ENCODE measurements at regions not wholly inside any gene's neighbourhood (a gene's known extent, or its start where the extent isn't known, plus 50 kb on each side); places are given as distances from the start of the nearest gene placed in this dataset.

DNA sequence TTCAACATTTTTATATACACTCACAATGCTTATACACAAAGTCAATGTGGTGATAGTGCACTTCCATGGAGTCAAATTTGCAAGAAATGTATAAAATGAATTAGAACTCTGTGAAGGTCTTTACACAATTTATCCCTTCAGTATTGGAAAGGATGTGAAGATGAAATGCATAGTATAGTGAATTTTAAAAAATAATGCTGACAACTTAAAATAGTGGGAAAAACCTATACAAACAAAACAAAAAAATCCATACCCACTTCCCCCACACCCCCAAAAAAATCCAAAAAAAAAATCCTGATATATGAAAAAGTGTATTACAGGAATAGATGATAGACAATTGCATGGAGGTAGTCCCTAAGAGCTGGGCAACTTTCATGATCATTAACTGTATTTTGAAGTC is 165.3 kb downstream of the HLX start:
- TF ChIP-seq, protein P1, sequence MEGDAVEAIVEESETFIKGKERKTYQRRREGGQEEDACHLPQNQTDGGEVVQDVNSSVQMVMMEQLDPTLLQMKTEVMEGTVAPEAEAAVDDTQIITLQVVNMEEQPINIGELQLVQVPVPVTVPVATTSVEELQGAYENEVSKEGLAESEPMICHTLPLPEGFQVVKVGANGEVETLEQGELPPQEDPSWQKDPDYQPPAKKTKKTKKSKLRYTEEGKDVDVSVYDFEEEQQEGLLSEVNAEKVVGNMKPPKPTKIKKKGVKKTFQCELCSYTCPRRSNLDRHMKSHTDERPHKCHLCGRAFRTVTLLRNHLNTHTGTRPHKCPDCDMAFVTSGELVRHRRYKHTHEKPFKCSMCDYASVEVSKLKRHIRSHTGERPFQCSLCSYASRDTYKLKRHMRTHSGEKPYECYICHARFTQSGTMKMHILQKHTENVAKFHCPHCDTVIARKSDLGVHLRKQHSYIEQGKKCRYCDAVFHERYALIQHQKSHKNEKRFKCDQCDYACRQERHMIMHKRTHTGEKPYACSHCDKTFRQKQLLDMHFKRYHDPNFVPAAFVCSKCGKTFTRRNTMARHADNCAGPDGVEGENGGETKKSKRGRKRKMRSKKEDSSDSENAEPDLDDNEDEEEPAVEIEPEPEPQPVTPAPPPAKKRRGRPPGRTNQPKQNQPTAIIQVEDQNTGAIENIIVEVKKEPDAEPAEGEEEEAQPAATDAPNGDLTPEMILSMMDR (IDR thresholded peaks at IDR 0.05 in 2 of 3, conservative IDR thresholded peaks at IDR 0.05 in 1 of 3; ENCODE audit: control insufficient read depth in 2 of 3, extremely low read depth in 1 of 3, insufficient read depth in 1 of 3, low read depth in 3 of 3, low read length in 3 of 3), result no peak
- TF ChIP-seq EP300 (IDR thresholded peaks at IDR 0.05; ENCODE audit: borderline replicate concordance in 1 of 2, control insufficient read depth in 1 of 2, low read depth in 2 of 2, low read length in 2 of 2), result no peak
- TF ChIP-seq TBL1XR1 (IDR thresholded peaks at IDR 0.05; ENCODE audit: low read depth, low read length), result no peak
- TF ChIP-seq, protein P2, sequence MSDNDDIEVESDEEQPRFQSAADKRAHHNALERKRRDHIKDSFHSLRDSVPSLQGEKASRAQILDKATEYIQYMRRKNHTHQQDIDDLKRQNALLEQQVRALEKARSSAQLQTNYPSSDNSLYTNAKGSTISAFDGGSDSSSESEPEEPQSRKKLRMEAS (IDR thresholded peaks at IDR 0.05; ENCODE audit: low read depth, low read length), result no peak
- no peak for TF ChIP-seq JUND (IDR thresholded peaks at IDR 0.05; ENCODE audit: low read depth, low read length)
- no peak for TF ChIP-seq FOS (IDR thresholded peaks at IDR 0.05; ENCODE audit: borderline replicate concordance, extremely low read depth, insufficient read length)
- no peak for TF ChIP-seq RAD21 (IDR thresholded peaks at IDR 0.05; ENCODE audit: insufficient read depth, low read depth, low read length)
- TF ChIP-seq CREB1 (IDR thresholded peaks at IDR 0.05; ENCODE audit: low read depth), result no peak
